Stimulated activated CD4-positive, alpha-beta T cell treated with anti-CD3 and anti-CD28 coated beads, Interleukin-1b, Interleukin-23, amount 100 ng/mL, for 24 hours (primary cell): ENCODE measurements at regions not wholly inside any gene's neighbourhood (a gene's known extent, or its start where the extent isn't known, plus 50 kb on each side); places are given as distances from the start of the nearest gene placed in this dataset.

ENCODE experiments used
- DNase-seq, 4 experiments: peaks; one replicate each; pipeline ENCODE4 v3.0.0-alpha.2; 2020; ENCODE audit warnings: low read depth in 4 of 4, low spot score in 1 of 4

GRCh38 chr12:84807249-84807648 lies 105.3 kb downstream of the SLC6A15 start:
- no peak for DNase-seq

GRCh38 chr12:84805474-84805858 lies 107.1 kb downstream of the SLC6A15 start:
- no peak for DNase-seq

- DNase-seq, result no peak
Measured at GRCh38 chr12:84804691-84805473, 107.7 kb downstream of the SLC6A15 start.

GRCh38 chr12:84803661-84804060 lies 108.9 kb downstream of the SLC6A15 start:
- DNase-seq, result no peak

- DNase-seq, result no peak
Measured at GRCh38 chr12:84802161-84802560, 110.4 kb downstream of the SLC6A15 start.

GRCh38 chr12:84793558-84794367 lies 118.8 kb downstream of the SLC6A15 start:
- no peak for DNase-seq

GRCh38 chr12:84791444-84791843 lies 121.2 kb downstream of the SLC6A15 start:
- no peak for DNase-seq

- no peak for DNase-seq
Measured at GRCh38 chr12:84789184-84789583, 123.4 kb downstream of the SLC6A15 start.

- no peak for DNase-seq
Measured at GRCh38 chr12:84787253-84787652, 125.3 kb downstream of the SLC6A15 start.

- no peak for DNase-seq
Measured at GRCh38 chr12:84786622-84787021, 126.0 kb downstream of the SLC6A15 start.

GRCh38 chr12:84785951-84786350 lies 126.6 kb downstream of the SLC6A15 start:
- DNase-seq, result no peak

- DNase-seq, result no peak
Measured at GRCh38 chr12:84785281-84785680, 127.3 kb downstream of the SLC6A15 start.

- DNase-seq, result no peak
Measured at GRCh38 chr12:84779169-84779568, 133.4 kb downstream of the SLC6A15 start.

- DNase-seq, result no peak
Measured at GRCh38 chr12:84772281-84772680, 140.3 kb downstream of the SLC6A15 start.

GRCh38 chr12:84767079-84767478 lies 145.5 kb downstream of the SLC6A15 start:
- no peak for DNase-seq

- no peak for DNase-seq
Measured at GRCh38 chr12:84766375-84766774, 146.2 kb downstream of the SLC6A15 start.

- DNase-seq, result no peak
Measured at GRCh38 chr12:84764001-84764400, 148.6 kb downstream of the SLC6A15 start.

- no peak for DNase-seq
Measured at GRCh38 chr12:84763107-84763506, 149.5 kb downstream of the SLC6A15 start.

GRCh38 chr12:84760091-84760865 lies 152.3 kb downstream of the SLC6A15 start:
- DNase-seq, result no peak

- no peak for DNase-seq
Measured at GRCh38 chr12:84757978-84758377, 154.6 kb downstream of the SLC6A15 start.

- DNase-seq, result no peak
Measured at GRCh38 chr12:84756961-84757360, 155.6 kb downstream of the SLC6A15 start.

GRCh38 chr12:84745127-84745526 lies 167.5 kb downstream of the SLC6A15 start:
- no peak for DNase-seq
